Neural crest cell (in vitro differentiated cells): ENCODE measurements at regions not wholly inside any gene's neighbourhood (a gene's known extent, or its start where the extent isn't known, plus 50 kb on each side); places are given as distances from the start of the nearest gene placed in this dataset.

Experiments
- DNase-seq: peaks from one replicate; pipeline ENCODE4 v3.0.0; 2021; ENCODE audit warnings: low read depth, mixed read lengths, low spot score
- H3K27ac Mint-ChIP-seq: one replicate; pipeline ENCODE4 v1.8.0; 2021; ENCODE audit warnings: mild to moderate bottlenecking, mixed read lengths; ENCODE audit not compliant: unreplicated experiment
- H3K27me3 Mint-ChIP-seq: 2 replicates; pipeline ENCODE4 v1.8.0; 2021; ENCODE audit warnings: low read depth, mild to moderate bottlenecking, mixed read lengths
- H3K36me3 Mint-ChIP-seq: 2 replicates; pipeline ENCODE4 v1.8.0; 2021; ENCODE audit warnings: low read depth, mild to moderate bottlenecking, mixed read lengths
- H3K4me1 Mint-ChIP-seq: 2 replicates; pipeline ENCODE4 v1.8.0; 2021; ENCODE audit warnings: mixed read lengths
- H3K4me3 Mint-ChIP-seq: one replicate; pipeline ENCODE4 v1.8.0; 2021; ENCODE audit warnings: mild to moderate bottlenecking, mixed read lengths
- H3K9me3 Mint-ChIP-seq: 2 replicates; pipeline ENCODE4 v1.8.0; 2021; ENCODE audit warnings: mixed read lengths
- CTCF ChIP-seq: fragments of 200-600 bp; sonication (generic); conservative IDR thresholded peaks from 2 replicates; pipeline ENCODE4 v1.5.0; 2021; ENCODE audit warnings: antibody characterized with exemption, mild to moderate bottlenecking

- no peak for DNase-seq
- H3K9me3 Mint-ChIP-seq = peaks cover 3% of the 10 kb centered on the region
- no peak overlapping the region for H3K4me3 Mint-ChIP-seq
- H3K36me3 Mint-ChIP-seq = no peaks in the 10 kb centered on the region
- no peaks in the 10 kb centered on the region for H3K4me1 Mint-ChIP-seq
- no peaks in the 10 kb centered on the region for H3K27me3 Mint-ChIP-seq
- no peak overlapping the region for H3K27ac Mint-ChIP-seq
- no peak for TF ChIP-seq CTCF
Measured at GRCh38 chr18:38466426-38466825, 900.8 kb upstream of the CELF4 start.

GRCh38 chr18:38464024-38464423 is 898.4 kb upstream of the CELF4 start:
- Mint-ChIP-seq H3K4me3 (no peak overlapping the region), H3K9me3 (peaks cover 3% of the 10 kb centered on the region), H3K27ac (no peak overlapping the region), H3K27me3 (no peaks in the 10 kb centered on the region), H3K36me3 (no peaks in the 10 kb centered on the region), H3K4me1 (no peaks in the 10 kb centered on the region)
- no peak for TF ChIP-seq CTCF
- no peak for DNase-seq

- H3K27ac Mint-ChIP-seq = no peak overlapping the region
- no peak for TF ChIP-seq CTCF
- no peak overlapping the region for H3K4me3 Mint-ChIP-seq
- H3K9me3 Mint-ChIP-seq = peaks cover 9% of the 10 kb centered on the region
- no peaks in the 10 kb centered on the region for H3K36me3 Mint-ChIP-seq
- no peaks in the 10 kb centered on the region for H3K27me3 Mint-ChIP-seq
- H3K4me1 Mint-ChIP-seq = no peaks in the 10 kb centered on the region
- no peak for DNase-seq
Measured at GRCh38 chr18:38460657-38461056, 895.1 kb upstream of the CELF4 start.

GRCh38 chr18:38459131-38459994 is 893.8 kb upstream of the CELF4 start:
- DNase-seq = no peak
- no peak overlapping the region for H3K4me3 Mint-ChIP-seq

GRCh38 chr18:38458698-38459097 is 893.1 kb upstream of the CELF4 start:
- no peak for TF ChIP-seq CTCF

More at GRCh38 chr18:38459131-38459994, 893.8 kb upstream of the CELF4 start:
- no peak for TF ChIP-seq CTCF
- Mint-ChIP-seq H3K9me3 (peaks cover 9% of the 10 kb centered on the region), H3K27me3 (no peaks in the 10 kb centered on the region), H3K4me1 (no peaks in the 10 kb centered on the region), H3K27ac (no peak overlapping the region), H3K36me3 (no peaks in the 10 kb centered on the region)

More at GRCh38 chr18:38458698-38459097, 893.1 kb upstream of the CELF4 start:
- Mint-ChIP-seq H3K36me3 (no peaks in the 10 kb centered on the region), H3K4me1 (no peaks in the 10 kb centered on the region), H3K4me3 (no peak overlapping the region), H3K9me3 (peaks cover 9% of the 10 kb centered on the region), H3K27ac (no peak overlapping the region), H3K27me3 (no peaks in the 10 kb centered on the region)
- DNase-seq = no peak
